ENCODE measurements at regions not wholly inside any gene's neighbourhood (a gene's known extent, or its start where the extent isn't known, plus 50 kb on each side); places are given as distances from the start of the nearest gene placed in this dataset.

DNA sequence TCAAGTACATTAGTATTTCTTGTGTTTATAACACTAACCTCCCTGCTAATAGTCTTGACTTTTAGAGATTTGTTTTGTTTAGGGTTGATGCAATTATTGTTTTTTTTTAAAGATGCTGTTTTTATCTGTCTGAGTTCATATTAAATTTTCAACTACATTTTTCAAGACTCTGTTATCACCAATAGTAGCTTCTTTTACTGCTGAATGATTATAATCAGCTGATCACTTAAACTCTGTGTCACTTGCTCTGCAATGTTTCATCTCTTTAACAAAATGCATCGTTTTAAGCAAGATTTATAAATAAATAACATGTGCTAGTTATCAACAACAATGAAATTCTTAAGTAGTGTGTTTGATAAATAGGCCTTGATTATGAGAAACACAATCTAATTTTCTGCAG lies 920.9 kb upstream of the PCDH20 start:
- ATAC-seq, result no peak

DNA sequence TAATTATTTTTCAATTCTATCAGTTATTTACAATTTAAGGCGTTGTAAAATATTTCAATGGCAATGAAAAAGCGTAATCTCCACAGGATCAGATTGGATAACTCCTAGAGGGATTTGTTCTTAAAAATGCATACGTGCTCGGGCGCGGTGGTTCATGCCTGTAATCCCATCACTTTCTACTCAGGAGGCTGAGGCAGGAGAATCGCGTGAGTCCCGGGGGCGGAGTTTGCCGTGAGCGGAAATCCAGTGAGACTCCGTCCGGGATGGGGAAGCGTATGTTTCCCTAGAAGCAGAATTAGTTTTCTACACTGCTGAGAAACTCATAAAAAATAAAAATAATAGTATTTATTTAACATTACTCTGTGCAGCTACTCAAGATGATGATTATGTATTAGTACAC lies 917.8 kb upstream of the PCDH20 start:
- intact Hi-C loops (cut with DNase I), result no loop called here
- FAIRE-seq (no peak), ATAC-seq (no peak), DNase-seq (no peak)
- 93 to 95% methylated on average over 15 of the region's 15 CpGs for WGBS, 2 donors
- TF ChIP-seq, protein P1, sequence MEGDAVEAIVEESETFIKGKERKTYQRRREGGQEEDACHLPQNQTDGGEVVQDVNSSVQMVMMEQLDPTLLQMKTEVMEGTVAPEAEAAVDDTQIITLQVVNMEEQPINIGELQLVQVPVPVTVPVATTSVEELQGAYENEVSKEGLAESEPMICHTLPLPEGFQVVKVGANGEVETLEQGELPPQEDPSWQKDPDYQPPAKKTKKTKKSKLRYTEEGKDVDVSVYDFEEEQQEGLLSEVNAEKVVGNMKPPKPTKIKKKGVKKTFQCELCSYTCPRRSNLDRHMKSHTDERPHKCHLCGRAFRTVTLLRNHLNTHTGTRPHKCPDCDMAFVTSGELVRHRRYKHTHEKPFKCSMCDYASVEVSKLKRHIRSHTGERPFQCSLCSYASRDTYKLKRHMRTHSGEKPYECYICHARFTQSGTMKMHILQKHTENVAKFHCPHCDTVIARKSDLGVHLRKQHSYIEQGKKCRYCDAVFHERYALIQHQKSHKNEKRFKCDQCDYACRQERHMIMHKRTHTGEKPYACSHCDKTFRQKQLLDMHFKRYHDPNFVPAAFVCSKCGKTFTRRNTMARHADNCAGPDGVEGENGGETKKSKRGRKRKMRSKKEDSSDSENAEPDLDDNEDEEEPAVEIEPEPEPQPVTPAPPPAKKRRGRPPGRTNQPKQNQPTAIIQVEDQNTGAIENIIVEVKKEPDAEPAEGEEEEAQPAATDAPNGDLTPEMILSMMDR (IDR thresholded peaks at IDR 0.05), result no peak
- no peaks in the 10 kb centered on the region for H3K27me3 ChIP-seq
- no peaks in the 10 kb centered on the region for H3K36me3 ChIP-seq
- no peak overlapping the region for H3K27ac ChIP-seq
- H3K9me3 ChIP-seq, result no peaks in the 10 kb centered on the region
- no peak overlapping the region for H3K4me3 ChIP-seq
- no peaks in the 10 kb centered on the region for H3K4me1 ChIP-seq

More for the DNA sequence above, 920.9 kb upstream of the PCDH20 start:
- Histone ChIP-seq H3K27ac (no peak overlapping the region), H3K9me3 (no peaks in the 10 kb centered on the region), H3K4me3 (no peak overlapping the region), H3K36me3 (no peaks in the 10 kb centered on the region), H3K4me1 (no peaks in the 10 kb centered on the region), H3K27me3 (no peaks in the 10 kb centered on the region)
- FAIRE-seq, result no peak
- no peak for DNase-seq
- TF ChIP-seq, protein P1 (IDR thresholded peaks at IDR 0.05), result no peak
- WGBS, 2 donors, result 19 to 38% methylated on average over 1 of the region's 1 CpG
- intact Hi-C loops (cut with DNase I), result no loop called here

DNA sequence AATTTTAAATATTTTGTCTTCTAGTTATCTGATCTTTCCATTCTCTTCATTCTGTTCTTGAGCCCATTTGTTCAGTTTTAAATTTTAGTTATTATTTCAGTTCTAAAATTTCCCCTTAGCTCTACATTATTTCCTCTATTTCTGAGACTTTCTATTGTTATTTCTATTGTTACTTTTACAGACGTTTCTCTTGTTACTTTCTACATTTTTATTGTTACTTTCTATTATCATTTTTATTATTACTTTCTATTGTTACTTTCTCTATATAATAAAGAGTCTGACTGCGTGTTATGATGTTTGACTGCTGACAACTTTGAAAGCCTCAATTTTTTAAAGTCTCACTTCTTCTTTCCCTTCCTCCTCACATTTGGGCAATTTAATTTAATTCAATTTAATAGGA lies 915.7 kb upstream of the PCDH20 start:
- TF ChIP-seq, protein P1 (IDR thresholded peaks at IDR 0.05), result no peak
- Histone ChIP-seq H3K36me3 (no peaks in the 10 kb centered on the region), H3K4me3 (no peak overlapping the region), H3K9me3 (no peaks in the 10 kb centered on the region), H3K27me3 (no peaks in the 10 kb centered on the region), H3K4me1 (no peaks in the 10 kb centered on the region), H3K27ac (no peak overlapping the region)
- FAIRE-seq, result no peak
- no peak for DNase-seq
- 72 to 76% methylated on average over 2 of the region's 2 CpGs for WGBS, 2 donors
- ATAC-seq, result no peak
- intact Hi-C loops (cut with DNase I), result no loop called here

DNA sequence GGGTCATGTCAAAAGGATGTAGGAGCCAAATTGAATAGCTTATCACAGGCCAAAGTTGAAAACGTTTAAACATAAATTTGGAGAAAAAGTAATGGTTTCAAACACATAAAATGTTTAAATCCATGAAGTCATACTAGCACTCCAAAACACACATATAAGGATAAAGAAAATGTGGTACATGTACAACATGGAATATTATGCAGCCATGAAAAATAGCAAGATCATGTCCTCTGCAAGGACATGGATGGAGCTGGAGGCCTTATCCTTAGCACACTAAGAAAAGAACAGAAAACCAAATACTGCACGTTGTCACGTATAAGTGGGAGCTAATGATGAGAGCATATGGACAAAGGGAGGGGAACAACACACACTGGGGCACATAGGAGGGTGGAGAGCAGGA lies 911.7 kb upstream of the PCDH20 start:
- WGBS, 2 donors, result 68 to 84% methylated on average over 3 of the region's 3 CpGs
- no peaks in the 10 kb centered on the region for H3K36me3 ChIP-seq
- H3K4me3 ChIP-seq, result no peak overlapping the region
- FAIRE-seq (no peak), DNase-seq (no peak), ATAC-seq (no peak)
- H3K4me1 ChIP-seq, result no peaks in the 10 kb centered on the region
- intact Hi-C loops (cut with DNase I), result no loop called here
- TF ChIP-seq, protein P1 (IDR thresholded peaks at IDR 0.05), result no peak
- H3K27me3 ChIP-seq, result no peaks in the 10 kb centered on the region
- H3K9me3 ChIP-seq, result no peaks in the 10 kb centered on the region
- no peak overlapping the region for H3K27ac ChIP-seq

DNA sequence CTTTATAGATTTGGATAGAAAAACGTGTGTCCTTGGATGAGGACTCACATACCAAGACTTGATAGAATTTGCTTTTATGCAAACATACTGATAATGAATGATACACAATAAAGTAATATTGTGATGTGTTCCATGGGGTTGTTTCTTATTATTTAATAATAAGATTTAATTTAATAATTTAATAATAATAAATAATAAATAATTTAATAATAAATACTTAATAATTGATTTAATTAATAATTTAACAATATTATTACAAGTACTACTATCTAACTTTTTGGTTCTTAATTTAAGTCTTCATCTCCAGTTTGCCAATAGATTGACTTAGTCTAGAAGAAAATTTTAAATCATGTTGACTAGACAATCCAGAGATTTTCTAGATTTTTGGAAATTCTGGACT lies 909.2 kb upstream of the PCDH20 start:
- Histone ChIP-seq H3K4me1 (peaks cover 0 to 10% (median 0%) of the 10 kb centered on the region in 3 donors), H3K9me3 (no peaks in the 10 kb centered on the region), H3K36me3 (no peaks in the 10 kb centered on the region), H3K4me3 (no peak overlapping the region), H3K27me3 (no peaks in the 10 kb centered on the region), H3K27ac (no peak overlapping the region)
- TF ChIP-seq, protein P1 (IDR thresholded peaks at IDR 0.05), result no peak
- intact Hi-C loops (cut with DNase I), result no loop called here
- ATAC-seq, result no peak
- peak; percentile 53 for FAIRE-seq
- no peak for DNase-seq
- 32 to 36% methylated on average over 1 of the region's 1 CpG for WGBS, 2 donors

Measured in pancreas (tissue), 10 donors.